HepG2 (cell line): ENCODE measurements at regions not wholly inside any gene's neighbourhood (a gene's known extent, or its start where the extent isn't known, plus 50 kb on each side); places are given as distances from the start of the nearest gene placed in this dataset.

ENCODE experiments used
- ATAC-seq: fragments of 200-7000 bp; cut with Tn5 transposase; 3 replicates; pipeline ENCODE4 v1.9.1; 2020; ENCODE audit warnings: mild to moderate bottlenecking, moderate library complexity
- BruUV-seq: library from RNA; stranded (reverse); fragments of 400-500 nt; replicated peaks from 2 replicates; lab custom pipeline; 2021; lab: Mats Ljungman, UMichigan
- CTCF ChIA-PET: fragments of 300-600 bp; formaldehyde crosslinking; extraction: SDS; loops from one replicate; lab custom pipeline; 2021; ENCODE audit warnings: low total read pairs, inconsistent platforms, low intra/inter-chr PET ratio; lab: Yijun Ruan, JAX
- POLR2A ChIA-PET: fragments of 350-600 bp; sonication (Branson Sonifier 250); formaldehyde crosslinking; loops from one replicate; lab custom pipeline; 2020; ENCODE audit warnings: antibody characterized with exemption, inconsistent platforms; lab: Yijun Ruan, JAX
- DNase-seq: peaks from one replicate; pipeline ENCODE4 v3.0.0-alpha.2; 2015; ENCODE audit warnings: low spot score
- FAIRE-seq: peaks from 3 replicates; lab custom pipeline; 2011; peaks lifted over from hg19 to GRCh38; lab: Jason Lieb, UNC
- H2AFZ ChIP-seq: one replicate; pipeline ENCODE4 v1.6.1; 2011; ENCODE audit warnings: low read length, inconsistent platforms
- H3K27ac ChIP-seq: fragments of 300-600 bp; 3 replicates; pipeline ENCODE4 v1.8.0; 2011; ENCODE audit warnings: mixed run types, mild to moderate bottlenecking, mixed read lengths, low read length, inconsistent platforms; ENCODE audit not compliant: insufficient read depth; ENCODE audit errors: extremely low read length
- H3K27me3 ChIP-seq, 2 experiments: fragments of 200-600 bp in 1 of 2; 2 replicates in 1 of 2; 3 replicates in 1 of 2; pipeline versions ENCODE4 v1.6.0 to v1.8.0; 2011; ENCODE audit warnings: low read length in 2 of 2, mild to moderate bottlenecking in 2 of 2, moderate library complexity in 2 of 2, inconsistent platforms in 1 of 2; ENCODE audit not compliant: insufficient read depth in 2 of 2, control insufficient read depth in 1 of 2
- H3K36me3 ChIP-seq, 2 experiments: fragments of 200-600 bp in 1 of 2; replicated peaks in 1 of 2; 2 replicates in 1 of 2; 3 replicates in 1 of 2; pipeline versions ENCODE4 v1.5.1 to v1.8.0; 2011; ENCODE audit warnings: low read length in 2 of 2, inconsistent platforms in 1 of 2; ENCODE audit not compliant: insufficient read depth in 2 of 2, control insufficient read depth in 1 of 2
- H3K4me1 ChIP-seq: 2 replicates; pipeline ENCODE4 v1.5.1; 2012; ENCODE audit warnings: low read length, inconsistent platforms; ENCODE audit not compliant: insufficient read depth
- H3K4me2 ChIP-seq: 2 replicates; pipeline ENCODE4 v1.6.0; 2011; ENCODE audit warnings: low read depth, low read length, inconsistent platforms
- H3K4me3 ChIP-seq, 3 experiments: fragments of 200-600 bp in 1 of 3; sonication (generic), shearing (Covaris generic) in 1 of 3; replicated peaks in 1 of 3; 2 replicates each; pipeline ENCODE4 v1.5.1; 2011 to 2016; ENCODE audit warnings: low read length in 3 of 3, inconsistent platforms in 2 of 3, low read depth in 2 of 3, mild to moderate bottlenecking in 2 of 3, control low read depth in 1 of 3, mixed read lengths in 1 of 3; ENCODE audit not compliant: insufficient read depth in 1 of 3
- H3K79me2 ChIP-seq: one replicate; pipeline ENCODE4 v1.6.1; 2011; ENCODE audit warnings: low read length, inconsistent platforms; ENCODE audit not compliant: insufficient read depth
- H3K9ac ChIP-seq: 2 replicates; pipeline ENCODE4 v1.6.0; 2011; ENCODE audit warnings: mild to moderate bottlenecking, low read depth, low read length, inconsistent platforms; ENCODE audit not compliant: insufficient read depth
- H3K9me3 ChIP-seq: 2 replicates; pipeline ENCODE4 v1.5.1; 2012; ENCODE audit warnings: mild to moderate bottlenecking, low read length
- H4K20me1 ChIP-seq: 2 replicates; pipeline ENCODE4 v1.6.0; 2011; ENCODE audit warnings: inconsistent platforms, mild to moderate bottlenecking, low read length, moderate library complexity; ENCODE audit not compliant: insufficient read depth
- ATF1 ChIP-seq: IDR thresholded peaks from 2 replicates; pipeline ENCODE4 v1.6.1; 2016; ENCODE audit warnings: mild to moderate bottlenecking, control low read depth
- MAF1 ChIP-seq: sonication (generic); formaldehyde crosslinking; IDR thresholded peaks from 2 replicates; pipeline ENCODE4 v1.5.0; 2020; ENCODE audit warnings: missing genetic modification reagents, borderline replicate concordance
- SATB2 ChIP-seq: sonication (generic); formaldehyde crosslinking; IDR thresholded peaks from 2 replicates; pipeline ENCODE4 v1.5.0; 2020; ENCODE audit warnings: missing genetic modification reagents
- ZBTB8A ChIP-seq: sonication (generic); formaldehyde crosslinking; IDR thresholded peaks from 2 replicates; pipeline ENCODE4 v1.4.0; 2020; ENCODE audit warnings: mild to moderate bottlenecking, low read depth, missing genetic modification reagents, borderline replicate concordance
- ZEB1 ChIP-seq: IDR thresholded peaks from 2 replicates; pipeline ENCODE4 v1.6.1; 2012; ENCODE audit warnings: mild to moderate bottlenecking, low read depth, inconsistent platforms; ENCODE audit not compliant: insufficient replicate concordance
- ZNF879 ChIP-seq: sonication (generic); formaldehyde crosslinking; IDR thresholded peaks from 2 replicates; pipeline ENCODE4 v1.8.1; 2023; ENCODE audit warnings: missing genetic modification reagents
- ZSCAN22 ChIP-seq: sonication (generic); formaldehyde crosslinking; IDR thresholded peaks from 2 replicates; pipeline ENCODE4 v1.4.0; 2020; ENCODE audit warnings: mild to moderate bottlenecking, missing genetic modification reagents
- WGBS: methylation state at CpG from one replicate; pipeline ENCODE4 v1.1.6; 2017; ENCODE audit warnings: low lambda C conversion rate; 5-methylcytosine and 5-hydroxymethylcytosine counted together
- in situ Hi-C: cut with HindIII; loops from 2 replicates; pipeline ENCODE4 v1.10.0; 2017; ENCODE audit warnings: low pct_unique_long_range_greater_than_20kb; ENCODE audit not compliant: extremely low pct_ligation_motif_present
- intact Hi-C: fragments of 100-400 bp; cut with micrococcal nuclease; formaldehyde crosslinking; loops from one replicate; pipeline ENCODE4 v1.10.0; 2022; ENCODE audit not compliant: unreplicated experiment

DNA sequence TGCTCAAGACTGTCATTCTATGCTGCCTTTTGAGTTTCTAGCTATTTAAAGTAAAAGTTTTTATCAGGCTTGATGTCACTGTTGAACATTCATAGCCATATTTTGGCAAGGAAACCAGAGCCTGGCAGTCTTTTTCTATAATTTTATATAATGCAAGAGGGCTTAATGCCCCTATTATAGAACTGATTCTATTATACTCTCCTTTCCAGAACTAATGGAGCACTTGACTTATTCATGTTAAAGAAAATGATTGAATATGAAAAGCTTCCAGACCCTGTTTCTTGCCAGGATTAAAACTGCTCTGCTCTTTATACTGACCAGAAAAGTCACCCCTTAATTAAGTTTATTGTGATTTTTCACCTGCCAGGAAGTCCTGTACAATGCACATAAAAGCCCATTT, 337.6 kb upstream of the CHRM2 start:
- BruUV-seq, result no TSS peak
- DNase-seq, result no peak
- POLR2A ChIA-PET, result no interaction called here
- Histone ChIP-seq H3K4me2 (no peak overlapping the region), H4K20me1 (no peaks in the 10 kb centered on the region), H3K79me2 (no peaks in the 10 kb centered on the region), H3K27ac (no peak overlapping the region), H3K9ac (no peak overlapping the region), H3K9me3 (peaks cover 27% of the 10 kb centered on the region), H3K27me3 (no peaks in the 10 kb centered on the region), H3K4me1 (no peaks in the 10 kb centered on the region), H3K4me3 (no peak overlapping the region), H2AFZ (no peak overlapping the region), H3K36me3 (no peaks in the 10 kb centered on the region)
- CTCF ChIA-PET, result no interaction called here
- in situ Hi-C loops, result no loop called here
- intact Hi-C loops, result no loop called here
- no peak for ATAC-seq
- FAIRE-seq, result no peak
- TF ChIP-seq MAF1 (no peak), ATF1 (CRISPR knock-in tag) (no peak), ZNF879 (CRISPR knock-in tag) (no peak), ZBTB8A (CRISPR knock-in tag) (no peak), ZSCAN22 (CRISPR knock-in tag) (no peak), SATB2 (CRISPR knock-in tag) (no peak)

DNA sequence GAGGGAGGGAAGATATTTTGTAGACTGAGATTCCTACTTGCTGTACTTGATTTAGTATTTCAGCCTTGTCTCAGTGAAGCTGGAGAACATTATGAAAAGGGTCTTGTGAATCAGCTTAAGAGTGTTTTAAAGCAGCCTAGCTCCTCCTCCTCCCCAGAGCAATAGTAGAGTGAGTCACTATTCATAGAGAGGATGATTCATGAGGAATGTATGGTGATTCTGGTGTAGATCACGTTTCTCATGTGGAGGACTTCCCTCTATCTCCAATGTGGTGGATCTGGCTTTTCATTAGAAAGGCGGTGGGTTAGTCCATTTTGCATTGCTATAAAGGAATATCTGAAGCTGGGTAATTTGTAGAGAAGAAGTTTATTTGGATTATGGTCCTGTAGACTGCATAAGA, 340.1 kb upstream of the CHRM2 start:
- no peaks in the 10 kb centered on the region for H3K4me1 ChIP-seq
- H4K20me1 ChIP-seq, result no peaks in the 10 kb centered on the region
- BruUV-seq, result no TSS peak
- ChIA-PET POLR2A (no interaction called here), CTCF (no interaction called here)
- no peaks in the 10 kb centered on the region for H3K27me3 ChIP-seq
- H2AFZ ChIP-seq, result no peak overlapping the region
- intact Hi-C loops (no loop called here), in situ Hi-C loops (no loop called here)
- TF ChIP-seq ZEB1, result no peak
- peaks cover 11% of the 10 kb centered on the region for H3K9me3 ChIP-seq
- no peak overlapping the region for H3K4me2 ChIP-seq
- no peaks in the 10 kb centered on the region for H3K36me3 ChIP-seq
- no peak for FAIRE-seq
- no peak overlapping the region for H3K9ac ChIP-seq
- no peak for DNase-seq
- no peak overlapping the region for H3K27ac ChIP-seq
- H3K4me3 ChIP-seq, result no peak overlapping the region
- WGBS, result 0% methylated on average over 2 of the region's 2 CpGs
- no peaks in the 10 kb centered on the region for H3K79me2 ChIP-seq
- ATAC-seq, result no peak
